Spinal cord (tissue), 1 donor: ENCODE measurements at regions not wholly inside any gene's neighbourhood (a gene's known extent, or its start where the extent isn't known, plus 50 kb on each side); places are given as distances from the start of the nearest gene placed in this dataset. TPM values are rescaled to one million over a fixed set of nuclear protein-coding genes. Genes with fewer than 3 reads are reported as not detected.

ENCODE experiments used
- small RNA-seq: library from RNA; depleted of rRNA; stranded (forward); fragments of <200 nt; gene quantifications from one replicate; pipeline ENCODE3, GENCODE V24; 2014; ENCODE audit warnings: low replicate concordance

Small RNA genes lying in the stretch of these regions (small RNA-seq; reads per million reads assigned to genes)
- not detected for gene AC008834.1
- not detected for gene AC074133.1
- gene MRPS35P2 = not detected
